Gastrocnemius medialis (tissue), 4 donors: ENCODE measurements at regions not wholly inside any gene's neighbourhood (a gene's known extent, or its start where the extent isn't known, plus 50 kb on each side); places are given as distances from the start of the nearest gene placed in this dataset.

ENCODE experiments used
- ATAC-seq, 2 donors: fragments of 150-250 bp; one replicate each; pipeline ENCODE4 v1.9.1; 2016
- DNase-seq, 2 donors: peaks; one replicate each; pipeline ENCODE4 v3.0.0-alpha.2; 2019
- H3K27ac ChIP-seq, 4 donors: fragments of 200-600 bp; sonication (generic); 1 replicate in 1 of 4; 2 replicates in 3 of 4; pipeline ENCODE4 v1.5.1; 2016 to 2018; ENCODE audit warnings: mild to moderate bottlenecking in 2 of 4, moderate library complexity in 1 of 4
- H3K27me3 ChIP-seq, 3 donors: fragments of 200-600 bp; sonication (generic) in 2 of 3; 1 replicate in 1 of 3; 2 replicates in 2 of 3; pipeline versions ENCODE4 v1.5.1 to v1.6.0; 2016 to 2019; ENCODE audit warnings: mild to moderate bottlenecking in 1 of 3, moderate library complexity in 1 of 3
- H3K36me3 ChIP-seq, 2 donors: fragments of 200-600 bp; sonication (generic) in 1 of 2; one replicate each; pipeline ENCODE4 v1.5.1; 2017 to 2018
- H3K4me1 ChIP-seq, 2 donors: fragments of 200-600 bp; sonication (generic) in 1 of 2; one replicate each; pipeline ENCODE4 v1.5.1; 2016 to 2017; ENCODE audit warnings: mild to moderate bottlenecking in 2 of 2
- H3K4me3 ChIP-seq, 4 donors: fragments of 200-600 bp; sonication (generic) in 3 of 4; 1 replicate in 1 of 4; 2 replicates in 3 of 4; pipeline ENCODE4 v1.5.1; 2016 to 2019; ENCODE audit warnings: mild to moderate bottlenecking in 2 of 4
- H3K9me3 ChIP-seq, 3 donors: fragments of 200-600 bp; sonication (generic) in 2 of 3; 1 replicate in 1 of 3; 2 replicates in 2 of 3; pipeline ENCODE4 v1.5.1; 2016 to 2019
- POLR2A ChIP-seq, 2 donors: fragments of 450-650 bp; IDR thresholded peaks; one replicate each; pipeline ENCODE4 v1.6.1; 2017; ENCODE audit warnings: antibody characterized with exemption in 2 of 2, mild to moderate bottlenecking in 2 of 2, moderate library complexity in 2 of 2
- in situ Hi-C, 4 donors: fragments of 200-750 bp; cut with MboI; loops; one replicate each; pipeline versions ENCODE4 v1.15.0 to v1.8.0; 2017; ENCODE audit warnings: low sequenced_read_pairs in 4 of 4
- intact Hi-C: fragments of 100-400 bp; cut with DNase I; formaldehyde crosslinking; loops from one replicate; pipeline ENCODE4 v1.15.1; 2023; ENCODE audit warnings: low total_unique reads
- TF ChIP-seq, protein P1 (sequence below), 5 experiments: fragments of 450-650 bp in 3 of 5; fragments of 200-600 bp in 2 of 5; sonication (generic) in 2 of 5; IDR thresholded peaks in 4 of 5; conservative IDR thresholded peaks in 1 of 5; 1 replicate in 4 of 5; 2 replicates in 1 of 5; pipeline ENCODE4 v1.5.1; 2016 to 2019; ENCODE audit warnings: antibody characterized with exemption in 5 of 5, mild to moderate bottlenecking in 3 of 5, moderate library complexity in 3 of 5

DNA sequence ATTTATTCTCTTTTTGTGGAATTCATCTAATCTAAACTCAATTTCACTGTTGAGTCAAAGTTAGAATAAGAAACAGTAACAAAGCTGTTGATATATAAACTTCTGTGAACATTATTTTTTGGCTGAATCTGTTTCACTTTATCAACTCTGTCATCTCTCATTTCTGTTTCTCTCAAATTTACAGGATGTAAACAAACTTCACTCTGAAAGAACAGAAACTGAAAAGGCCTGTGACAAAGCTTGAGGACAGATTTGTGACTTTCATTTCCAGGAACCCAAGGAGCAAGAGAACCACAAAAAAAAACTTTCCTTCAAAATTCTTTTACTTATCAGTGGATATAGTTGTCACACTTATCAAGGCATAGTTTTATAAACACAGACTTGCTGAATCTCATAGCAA is 447.9 kb upstream of the OPRM1 start:
- Histone ChIP-seq H3K27me3 (no peaks in the 10 kb centered on the region), H3K9me3 (no peaks in the 10 kb centered on the region), H3K4me1 (no peaks in the 10 kb centered on the region), H3K36me3 (no peaks in the 10 kb centered on the region), H3K4me3 (no peak overlapping the region), H3K27ac (no peak overlapping the region)
- TF ChIP-seq, protein P1, sequence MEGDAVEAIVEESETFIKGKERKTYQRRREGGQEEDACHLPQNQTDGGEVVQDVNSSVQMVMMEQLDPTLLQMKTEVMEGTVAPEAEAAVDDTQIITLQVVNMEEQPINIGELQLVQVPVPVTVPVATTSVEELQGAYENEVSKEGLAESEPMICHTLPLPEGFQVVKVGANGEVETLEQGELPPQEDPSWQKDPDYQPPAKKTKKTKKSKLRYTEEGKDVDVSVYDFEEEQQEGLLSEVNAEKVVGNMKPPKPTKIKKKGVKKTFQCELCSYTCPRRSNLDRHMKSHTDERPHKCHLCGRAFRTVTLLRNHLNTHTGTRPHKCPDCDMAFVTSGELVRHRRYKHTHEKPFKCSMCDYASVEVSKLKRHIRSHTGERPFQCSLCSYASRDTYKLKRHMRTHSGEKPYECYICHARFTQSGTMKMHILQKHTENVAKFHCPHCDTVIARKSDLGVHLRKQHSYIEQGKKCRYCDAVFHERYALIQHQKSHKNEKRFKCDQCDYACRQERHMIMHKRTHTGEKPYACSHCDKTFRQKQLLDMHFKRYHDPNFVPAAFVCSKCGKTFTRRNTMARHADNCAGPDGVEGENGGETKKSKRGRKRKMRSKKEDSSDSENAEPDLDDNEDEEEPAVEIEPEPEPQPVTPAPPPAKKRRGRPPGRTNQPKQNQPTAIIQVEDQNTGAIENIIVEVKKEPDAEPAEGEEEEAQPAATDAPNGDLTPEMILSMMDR (IDR thresholded peaks at IDR 0.05 in 4 of 5, conservative IDR thresholded peaks at IDR 0.05 in 1 of 5) = no peak
- TF ChIP-seq POLR2A (IDR thresholded peaks at IDR 0.05) = no peak
- intact Hi-C loops (no loop called here), in situ Hi-C loops (no loop called here)
- ATAC-seq (no peak), DNase-seq (no peak)

DNA sequence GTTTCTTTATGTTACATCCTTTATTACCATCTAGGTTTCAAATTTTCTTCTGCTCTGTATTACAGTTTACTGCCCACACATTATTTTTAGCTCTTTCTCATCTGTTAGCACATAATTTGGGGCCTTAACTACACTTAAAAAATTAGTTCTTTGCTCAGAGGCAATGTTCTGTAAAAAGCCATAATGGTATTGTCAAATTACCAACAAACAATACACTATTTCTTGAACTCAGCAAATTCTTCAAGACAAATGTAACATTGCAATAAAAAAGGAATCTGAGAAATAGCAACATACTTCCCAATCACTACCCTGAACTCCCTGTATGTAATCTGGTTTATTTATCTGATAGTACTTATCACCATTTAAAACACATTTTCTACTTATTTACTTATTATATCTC is 448.6 kb upstream of the OPRM1 start:
- TF ChIP-seq POLR2A (IDR thresholded peaks at IDR 0.05) = no peak
- TF ChIP-seq, protein P1 (IDR thresholded peaks at IDR 0.05 in 4 of 5, conservative IDR thresholded peaks at IDR 0.05 in 1 of 5) = no peak
- no peak overlapping the region for H3K27ac ChIP-seq
- intact Hi-C loops = no loop called here
- H3K4me1 ChIP-seq = no peaks in the 10 kb centered on the region
- H3K27me3 ChIP-seq = no peaks in the 10 kb centered on the region
- no peak for DNase-seq
- in situ Hi-C loops = no loop called here
- ATAC-seq = no peak
- no peak overlapping the region for H3K4me3 ChIP-seq
- H3K9me3 ChIP-seq = no peaks in the 10 kb centered on the region
- no peaks in the 10 kb centered on the region for H3K36me3 ChIP-seq

DNA sequence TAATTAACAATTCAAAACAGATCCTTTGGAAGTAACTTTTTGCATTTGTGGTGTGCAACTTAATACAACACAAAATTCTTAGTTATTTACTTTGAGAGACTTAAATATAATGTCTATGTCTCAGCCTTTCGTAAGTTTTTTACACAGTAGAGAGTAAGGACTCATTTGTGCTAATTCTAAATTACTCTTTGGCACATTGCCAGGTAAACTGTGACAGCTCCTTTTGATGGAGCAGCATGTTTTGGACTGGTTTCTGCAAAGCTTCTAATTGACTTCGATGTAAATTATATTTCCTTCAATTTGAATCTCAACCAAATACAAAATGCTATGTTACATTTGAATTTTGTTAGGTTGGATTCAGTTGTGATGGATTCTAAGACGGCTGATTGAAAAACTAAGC is 450.7 kb upstream of the OPRM1 start:
- DNase-seq (no peak), ATAC-seq (no peak)
- no peaks in the 10 kb centered on the region for H3K36me3 ChIP-seq
- in situ Hi-C loops (no loop called here), intact Hi-C loops (no loop called here)
- no peaks in the 10 kb centered on the region for H3K4me1 ChIP-seq
- no peaks in the 10 kb centered on the region for H3K9me3 ChIP-seq
- no peak overlapping the region for H3K27ac ChIP-seq
- TF ChIP-seq, protein P1 (IDR thresholded peaks at IDR 0.05 in 4 of 5, conservative IDR thresholded peaks at IDR 0.05 in 1 of 5) = no peak
- TF ChIP-seq POLR2A (IDR thresholded peaks at IDR 0.05) = no peak
- H3K4me3 ChIP-seq = no peak overlapping the region
- H3K27me3 ChIP-seq = no peaks in the 10 kb centered on the region

DNA sequence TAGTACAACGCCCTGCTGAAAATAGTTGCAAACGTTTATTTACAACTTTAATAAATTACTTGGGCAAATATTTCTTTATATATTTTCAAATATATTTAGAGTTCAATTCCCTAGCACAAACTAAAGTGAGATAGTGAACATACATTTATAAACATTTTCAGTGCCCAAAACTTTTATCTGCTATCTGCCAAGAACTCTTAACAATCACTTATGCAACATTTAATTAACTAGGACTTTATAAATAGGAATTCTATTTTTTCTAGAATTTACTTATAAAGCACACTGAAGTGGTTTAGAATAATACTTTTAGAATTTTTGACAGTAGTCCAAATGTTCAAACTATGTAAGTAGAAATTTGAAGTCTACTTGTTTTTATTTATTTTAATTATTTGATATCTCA is 452.6 kb upstream of the RGS17 start:
- no peak overlapping the region for H3K27ac ChIP-seq
- intact Hi-C loops (no loop called here), in situ Hi-C loops (no loop called here)
- no peaks in the 10 kb centered on the region for H3K36me3 ChIP-seq
- ATAC-seq (no peak), DNase-seq (no peak)
- no peaks in the 10 kb centered on the region for H3K27me3 ChIP-seq
- TF ChIP-seq, protein P1 (IDR thresholded peaks at IDR 0.05 in 4 of 5, conservative IDR thresholded peaks at IDR 0.05 in 1 of 5) = no peak
- TF ChIP-seq POLR2A (IDR thresholded peaks at IDR 0.05) = no peak
- H3K9me3 ChIP-seq = no peaks in the 10 kb centered on the region
- no peaks in the 10 kb centered on the region for H3K4me1 ChIP-seq
- no peak overlapping the region for H3K4me3 ChIP-seq

DNA sequence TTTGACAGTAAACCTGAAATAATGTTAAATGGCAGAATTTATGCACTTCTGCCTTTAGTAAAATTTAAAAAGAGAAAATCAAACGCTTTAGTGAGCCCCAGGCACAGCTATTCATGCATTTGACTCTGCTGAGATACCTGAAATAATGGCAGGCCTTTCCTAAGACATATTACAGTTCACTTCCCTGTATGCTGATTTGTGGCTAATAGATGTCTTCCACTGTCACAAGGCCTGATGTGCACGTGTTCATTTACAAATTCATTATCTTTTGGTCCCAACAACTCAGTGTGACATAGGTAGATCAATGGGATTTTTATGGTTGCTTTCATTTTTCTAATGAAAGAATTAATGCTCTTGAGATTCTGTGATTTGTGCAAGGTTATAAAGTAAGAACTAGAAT is 449.7 kb upstream of the RGS17 start:
- no peaks in the 10 kb centered on the region for H3K27me3 ChIP-seq
- ATAC-seq = no peak
- in situ Hi-C loops (no loop called here), intact Hi-C loops (no loop called here)
- no peaks in the 10 kb centered on the region for H3K4me1 ChIP-seq
- H3K4me3 ChIP-seq = no peak overlapping the region
- no peak overlapping the region for H3K27ac ChIP-seq
- DNase-seq = no peak
- no peaks in the 10 kb centered on the region for H3K36me3 ChIP-seq
- no peak for TF ChIP-seq POLR2A (IDR thresholded peaks at IDR 0.05)
- TF ChIP-seq, protein P1 (IDR thresholded peaks at IDR 0.05 in 4 of 5, conservative IDR thresholded peaks at IDR 0.05 in 1 of 5) = no peak
- H3K9me3 ChIP-seq = no peaks in the 10 kb centered on the region
